Right lobe of liver (tissue), 6 donors: ENCODE measurements at regions not wholly inside any gene's neighbourhood (a gene's known extent, or its start where the extent isn't known, plus 50 kb on each side); places are given as distances from the start of the nearest gene placed in this dataset.

ENCODE experiments used
- ATAC-seq, 4 donors: fragments of 200-7000 bp; cut with Tn5 transposase; one replicate each; pipeline ENCODE4 v1.9.1; 2020; ENCODE audit warnings: mild to moderate bottlenecking in 4 of 4, moderate library complexity in 4 of 4
- DNase-seq, 3 donors: peaks; one replicate each; pipeline ENCODE4 v3.0.0-alpha.2; 2020
- H3K27ac ChIP-seq, 3 donors: fragments of 200-600 bp; one replicate each; pipeline ENCODE4 v1.8.0; 2022
- H3K27me3 ChIP-seq, 2 donors: fragments of 200-600 bp; one replicate each; pipeline ENCODE4 v1.8.0; 2022
- H3K36me3 ChIP-seq, 4 donors: fragments of 200-600 bp; sonication (generic) in 1 of 4; one replicate each; pipeline versions ENCODE4 v1.5.1 to v1.8.0; 2017 to 2022; ENCODE audit warnings: control low read depth in 1 of 4
- H3K4me1 ChIP-seq, 4 donors: fragments of 200-600 bp; sonication (generic) in 1 of 4; one replicate each; pipeline versions ENCODE4 v1.5.1 to v1.8.0; 2017 to 2022; ENCODE audit warnings: control low read depth in 1 of 4
- H3K4me3 ChIP-seq, 3 donors: fragments of 200-600 bp; one replicate each; pipeline ENCODE4 v1.8.0; 2022
- H3K9me3 ChIP-seq, 4 donors: fragments of 200-600 bp; sonication (generic) in 1 of 4; one replicate each; pipeline versions ENCODE4 v1.5.1 to v1.8.0; 2017 to 2022; ENCODE audit warnings: control low read depth in 1 of 4
- CTCF ChIP-seq, 4 donors: fragments of 200-600 bp in 3 of 4; fragments of 450-650 bp in 1 of 4; IDR thresholded peaks; one replicate each; pipeline versions ENCODE4 v1.5.1 to v1.8.0; 2016 to 2022; ENCODE audit warnings: antibody characterized with exemption in 4 of 4, mild to moderate bottlenecking in 2 of 4
- POLR2A ChIP-seq: fragments of 450-650 bp; IDR thresholded peaks from one replicate; pipeline ENCODE4 v1.6.1; 2017; ENCODE audit warnings: antibody characterized with exemption, mild to moderate bottlenecking
- WGBS: methylation state at CpG from one replicate; pipeline ENCODE4 v1.1.6; 2018; ENCODE audit warnings: low coverage, low lambda C conversion rate; ENCODE audit not compliant: insufficient coverage; ENCODE audit errors: missing lambda C conversion rate; 5-methylcytosine and 5-hydroxymethylcytosine counted together
- intact Hi-C, 2 donors: fragments of 100-400 bp; cut with DNase I; formaldehyde crosslinking; loops; one replicate each; pipeline versions ENCODE4 v1.11.2 to v1.14.1; 2022
- donor health status: DM: no; HTN: yes; CAD: no.
- donor health status: DM: no; HTN: no; CAD: no.
- donor health status: DM: no; HTN: no; CAD: no.
- donor health status: DM: no; HTN: yes; CAD: no.
- donor health status: DM: no; HTN: yes; CAD: no.

GRCh38 chr4:17168571-17168970, 270.1 kb upstream of the LDB2 start:
- intact Hi-C loops, result no loop called here
- WGBS, result 77% methylated on average over 1 of the region's 1 CpG
- Histone ChIP-seq H3K4me3 (no peak overlapping the region), H3K4me1 (no peaks in the 10 kb centered on the region), H3K27me3 (no peaks in the 10 kb centered on the region), H3K36me3 (no peaks in the 10 kb centered on the region), H3K27ac (no peak overlapping the region), H3K9me3 (no peaks in the 10 kb centered on the region)
- TF ChIP-seq CTCF (IDR thresholded peaks at IDR 0.05) (no peak), POLR2A (no peak)
- ATAC-seq, result no peak
- no peak for DNase-seq

GRCh38 chr4:17166954-17167353, 268.5 kb upstream of the LDB2 start:
- Histone ChIP-seq H3K4me1 (no peaks in the 10 kb centered on the region), H3K9me3 (no peaks in the 10 kb centered on the region), H3K36me3 (no peaks in the 10 kb centered on the region), H3K4me3 (no peak overlapping the region), H3K27ac (no peak overlapping the region), H3K27me3 (no peaks in the 10 kb centered on the region)
- 45% methylated on average over 2 of the region's 5 CpGs for WGBS
- ATAC-seq, result no peak
- intact Hi-C loops, result no loop called here
- TF ChIP-seq CTCF (IDR thresholded peaks at IDR 0.05) (no peak), POLR2A (no peak)
- DNase-seq, result no peak

GRCh38 chr4:17165286-17165685, 266.8 kb upstream of the LDB2 start:
- DNase-seq (no peak), ATAC-seq (no peak)
- Histone ChIP-seq H3K9me3 (no peaks in the 10 kb centered on the region), H3K36me3 (no peaks in the 10 kb centered on the region), H3K27ac (no peak overlapping the region), H3K27me3 (no peaks in the 10 kb centered on the region), H3K4me1 (no peaks in the 10 kb centered on the region), H3K4me3 (no peak overlapping the region)
- no CpG with 5 or more reads among the region's 1 CpG for WGBS
- TF ChIP-seq CTCF (IDR thresholded peaks at IDR 0.05) (no peak), POLR2A (no peak)
- intact Hi-C loops, result no loop called here

GRCh38 chr4:17164666-17165065, 266.2 kb upstream of the LDB2 start:
- Histone ChIP-seq H3K9me3 (no peaks in the 10 kb centered on the region), H3K27ac (no peak overlapping the region), H3K36me3 (no peaks in the 10 kb centered on the region), H3K4me3 (no peak overlapping the region), H3K4me1 (no peaks in the 10 kb centered on the region), H3K27me3 (no peaks in the 10 kb centered on the region)
- DNase-seq, result no peak
- TF ChIP-seq POLR2A (no peak), CTCF (IDR thresholded peaks at IDR 0.05) (no peak)
- ATAC-seq, result no peak
- intact Hi-C loops, result no loop called here
- 65% methylated on average over 2 of the region's 2 CpGs for WGBS

- WGBS, result 45% methylated on average over 2 of the region's 3 CpGs
- peaks cover 0 to 3% (median 0%) of the 10 kb centered on the region in 4 donors for H3K4me1 ChIP-seq
- H3K27ac ChIP-seq, result no peak overlapping the region
- H3K9me3 ChIP-seq, result no peaks in the 10 kb centered on the region
- DNase-seq, result no peak
- intact Hi-C loops, result no loop called here
- no peak overlapping the region for H3K4me3 ChIP-seq
- TF ChIP-seq CTCF (IDR thresholded peaks at IDR 0.05), result no peak
- no peak for TF ChIP-seq POLR2A
- H3K36me3 ChIP-seq, result no peaks in the 10 kb centered on the region
- H3K27me3 ChIP-seq, result no peaks in the 10 kb centered on the region
- no peak for ATAC-seq
Measured at GRCh38 chr4:17163156-17163771, 264.8 kb upstream of the LDB2 start.
